ENCODE measurements at regions not wholly inside any gene's neighbourhood (a gene's known extent, or its start where the extent isn't known, plus 50 kb on each side); places are given as distances from the start of the nearest gene placed in this dataset.

- dilution Hi-C loops (cut with HindIII; ENCODE audit: low sequenced_read_pairs, unreplicated experiment) = no loop called here
- no peaks in the 10 kb centered on the region for H3K9me3 ChIP-seq (ENCODE audit: control insufficient read depth, insufficient read depth, low read length)
- no peaks in the 10 kb centered on the region for H3K36me3 ChIP-seq (ENCODE audit: control insufficient read depth, insufficient read depth, low read length)
- H2BK20ac ChIP-seq (ENCODE audit: low read depth, low read length) = no peak overlapping the region
- ATAC-seq (ENCODE audit: low read depth) (no peak), DNase-seq (no peak)
- intact Hi-C loops (cut with micrococcal nuclease) = no loop called here
- no peaks in the 10 kb centered on the region for H4K20me1 ChIP-seq (ENCODE audit: insufficient read depth, low read length)
- no peak overlapping the region for H2AFZ ChIP-seq (replicated peaks; ENCODE audit: low read length, poor library complexity)
- H2AK5ac ChIP-seq (ENCODE audit: low read depth, low read length) = no peak overlapping the region
- no peak overlapping the region for H3K18ac ChIP-seq (ENCODE audit: low read depth, low read length)
- H4K91ac ChIP-seq (ENCODE audit: insufficient read depth, low read depth, low read length) = no peak overlapping the region
- in situ Hi-C loops (cut with MboI; ENCODE audit: low sequenced_read_pairs) = no loop called here
- no peak overlapping the region for H2AK9ac ChIP-seq (replicated peaks; ENCODE audit: low read depth, low read length, poor library complexity)
- H3K79me1 ChIP-seq (ENCODE audit: low read depth in 1 of 2, low read length in 2 of 2) = no peaks in the 10 kb centered on the region
- H4K8ac ChIP-seq (ENCODE audit: low read depth in 2 of 2, low read length in 2 of 2) = no peak overlapping the region
- H3K9ac ChIP-seq (ENCODE audit: low read depth, low read length) = no peak overlapping the region
- H3K14ac ChIP-seq (replicated peaks; ENCODE audit: low read depth, low read length) = no peak overlapping the region
- TF ChIP-seq POLR2A (IDR thresholded peaks at IDR 0.05; ENCODE audit: low read depth, low read length) (no peak), ELK1 (IDR thresholded peaks at IDR 0.05; ENCODE audit: borderline replicate concordance, low read depth, low read length) (no peak), MAZ (IDR thresholded peaks at IDR 0.05; ENCODE audit: borderline replicate concordance, low read depth, low read length) (no peak), RFX5 (IDR thresholded peaks at IDR 0.05; ENCODE audit: low read depth, low read length) (no peak), FOS (IDR thresholded peaks at IDR 0.05; ENCODE audit: low read depth, low read length) (no peak), CEBPB (IDR thresholded peaks at IDR 0.05; ENCODE audit: low read depth, low read length) (no peak), NFE2L2 (IDR thresholded peaks at IDR 0.05; ENCODE audit: low read depth, low read length) (no peak), MAFK (IDR thresholded peaks at IDR 0.05; ENCODE audit: low read depth, low read length) (no peak), CHD1 (IDR thresholded peaks at IDR 0.05; ENCODE audit: low read depth, low read length) (no peak), BHLHE40 (IDR thresholded peaks at IDR 0.05; ENCODE audit: low read depth, low read length) (no peak), USF2 (IDR thresholded peaks at IDR 0.05; ENCODE audit: low read depth, low read length) (no peak), RCOR1 (IDR thresholded peaks at IDR 0.05; ENCODE audit: insufficient replicate concordance, low read length) (no peak), CTCF (conservative IDR thresholded peaks at IDR 0.05; ENCODE audit: low read depth, low read length) (no peak)
- H3K4me1 ChIP-seq (ENCODE audit: control insufficient read depth, insufficient read depth, low read length) = no peaks in the 10 kb centered on the region
- H3K4me3 ChIP-seq (ENCODE audit: insufficient read depth, low read depth, low read length) = no peak overlapping the region
- no TSS peak for BruUV-seq (replicated peaks)
- H3K56ac ChIP-seq (ENCODE audit: extremely low read depth, insufficient read depth, low read length) = no peak overlapping the region
- H3K4me2 ChIP-seq (ENCODE audit: low read depth, low read length) = no peak overlapping the region
- H3K27me3 ChIP-seq (ENCODE audit: control insufficient read depth, insufficient read depth, low read length) = no peaks in the 10 kb centered on the region; the same call in 1 of the 2 replicates
- ChIA-PET POLR2A (ENCODE audit: unreplicated experiment) (no interaction called here), CTCF (no interaction called here)
- WGBS, 2 experiments (ENCODE audit: extremely low coverage in 2 of 2, insufficient read length in 1 of 2) = no CpG with 5 or more reads among the region's 4 CpGs
- H2BK5ac ChIP-seq (ENCODE audit: low read depth, low read length, poor library complexity, severe bottlenecking) = no peak overlapping the region
- H3K23ac ChIP-seq (ENCODE audit: low read depth, low read length) = no peak overlapping the region
- no peaks in the 10 kb centered on the region for H3K9me1 ChIP-seq (ENCODE audit: insufficient read depth, low read length)
- no peak overlapping the region for H3K27ac ChIP-seq (ENCODE audit: insufficient read depth, low read length)
- no peak overlapping the region for H2BK15ac ChIP-seq (ENCODE audit: low read depth, low read length)
- H2BK120ac ChIP-seq (ENCODE audit: low read depth, low read length) = no peak overlapping the region
- H3K4ac ChIP-seq (ENCODE audit: low read depth, low read length) = no peak overlapping the region
- H4K5ac ChIP-seq (ENCODE audit: low read depth, low read length) = no peak overlapping the region
These were observed 303.3 kb downstream of the DOCK8 start for GRCh38 chr9:517993-518392.

Data from IMR-90 (cell line).